HepG2 (cell line): ENCODE measurements at regions not wholly inside any gene's neighbourhood (a gene's known extent, or its start where the extent isn't known, plus 50 kb on each side); places are given as distances from the start of the nearest gene placed in this dataset.

Experiments
- CERS6 ChIP-seq: sonication (generic); formaldehyde crosslinking; IDR thresholded peaks from 2 replicates; pipeline ENCODE4 v1.5.0; 2020; ENCODE audit warnings: missing genetic modification reagents
- CSRNP1 ChIP-seq: sonication (generic); formaldehyde crosslinking; IDR thresholded peaks from 2 replicates; pipeline ENCODE4 v1.8.1; 2023; ENCODE audit warnings: mild to moderate bottlenecking, missing genetic modification reagents
- DPF2 ChIP-seq: sonication (generic); formaldehyde crosslinking; IDR thresholded peaks from 2 replicates; pipeline ENCODE4 v1.4.0; 2020; ENCODE audit warnings: mild to moderate bottlenecking, low read depth, missing genetic modification reagents, borderline replicate concordance
- ELF4 ChIP-seq: sonication (generic); formaldehyde crosslinking; IDR thresholded peaks from 2 replicates; pipeline ENCODE4 v1.5.0; 2020; ENCODE audit warnings: missing genetic modification reagents, mild to moderate bottlenecking, moderate library complexity, borderline replicate concordance
- FOXM1 ChIP-seq: sonication (generic); formaldehyde crosslinking; IDR thresholded peaks from 2 replicates; pipeline ENCODE4 v1.5.0; 2020; ENCODE audit warnings: missing genetic modification reagents
- FOXP4 ChIP-seq: sonication (generic); formaldehyde crosslinking; IDR thresholded peaks from 2 replicates; pipeline ENCODE4 v1.4.0; 2020; ENCODE audit warnings: missing genetic modification reagents
- GPN1 ChIP-seq: sonication (generic); formaldehyde crosslinking; IDR thresholded peaks from 2 replicates; pipeline ENCODE4 v1.5.1; 2020; ENCODE audit warnings: missing genetic modification reagents, borderline replicate concordance
- KLF6 ChIP-seq: IDR thresholded peaks from 2 replicates; pipeline ENCODE4 v1.8.0; 2016; ENCODE audit warnings: missing biosample characterization, missing genetic modification reagents
- MIER2 ChIP-seq: IDR thresholded peaks from 2 replicates; pipeline ENCODE4 v1.6.1; 2016; ENCODE audit warnings: missing biosample characterization, missing genetic modification reagents
- PLRG1 ChIP-seq: fragments of 450-650 bp; conservative IDR thresholded peaks from 2 replicates; pipeline ENCODE4 v1.6.1; 2016
- RBM39 ChIP-seq: fragments of 200-400 bp; formaldehyde crosslinking; IDR thresholded peaks from one replicate; pipeline ENCODE4 v1.6.1; 2018; ENCODE audit warnings: antibody characterized with exemption, mild to moderate bottlenecking, low read depth, low read length; ENCODE audit not compliant: poor library complexity, severe bottlenecking
- RFX5 ChIP-seq: IDR thresholded peaks from 2 replicates; pipeline ENCODE4 v1.6.1; 2011; ENCODE audit warnings: low read depth, low read length, improper control_type of control experiment
- RNF2 ChIP-seq: fragments of 450-650 bp; conservative IDR thresholded peaks from 2 replicates; pipeline ENCODE4 v1.6.1; 2016; ENCODE audit warnings: low read depth
- SCMH1 ChIP-seq: sonication (generic); formaldehyde crosslinking; IDR thresholded peaks from 2 replicates; pipeline ENCODE4 v1.9.0; 2021; ENCODE audit warnings: missing genetic modification reagents, mild to moderate bottlenecking, borderline replicate concordance
- SMAD1 ChIP-seq: sonication (generic); formaldehyde crosslinking; IDR thresholded peaks from 2 replicates; pipeline ENCODE4 v1.4.0; 2020; ENCODE audit warnings: missing genetic modification reagents, low read depth, mild to moderate bottlenecking, borderline replicate concordance
- SOX5 ChIP-seq: IDR thresholded peaks from 2 replicates; pipeline ENCODE4 v1.6.1; 2016; ENCODE audit warnings: borderline replicate concordance
- TFAP4 ChIP-seq: sonication (generic); IDR thresholded peaks from 2 replicates; pipeline ENCODE4 v1.6.1; 2016; ENCODE audit warnings: low read depth, borderline replicate concordance
- ZBTB10 ChIP-seq: sonication (generic); formaldehyde crosslinking; IDR thresholded peaks from 2 replicates; pipeline ENCODE4 v1.4.0; 2020; ENCODE audit warnings: missing genetic modification reagents, borderline replicate concordance
- ZNF260 ChIP-seq: sonication (generic); formaldehyde crosslinking; IDR thresholded peaks from 2 replicates; pipeline ENCODE4 v1.4.0; 2020; ENCODE audit warnings: missing genetic modification reagents, low read depth, mild to moderate bottlenecking, borderline replicate concordance
- ZNF672 ChIP-seq: sonication (generic); formaldehyde crosslinking; IDR thresholded peaks from 2 replicates; pipeline ENCODE4 v1.8.1; 2022; ENCODE audit warnings: missing genetic modification reagents
- ZNF768 ChIP-seq: sonication (generic); formaldehyde crosslinking; IDR thresholded peaks from 2 replicates; pipeline ENCODE4 v1.4.0; 2020; ENCODE audit warnings: missing genetic modification reagents
- ZNF773 ChIP-seq: sonication (generic); formaldehyde crosslinking; IDR thresholded peaks from 2 replicates; pipeline ENCODE4 v1.4.0; 2020; ENCODE audit warnings: missing genetic modification reagents, borderline replicate concordance

GRCh38 chr9:94165592-94166235 lies 81.5 kb downstream of the PTPDC1 start (continued):
- TF ChIP-seq FOXP4 (CRISPR knock-in tag) (peak; percentile 64), SOX5 (no peak), GPN1 (CRISPR knock-in tag) (no peak), ELF4 (CRISPR knock-in tag) (no peak), ZNF260 (CRISPR knock-in tag) (no peak), SCMH1 (no peak), SMAD1 (no peak), DPF2 (CRISPR knock-in tag) (no peak), ZNF768 (CRISPR knock-in tag) (peak; percentile 0; the same call in 1 of the 2 replicates), ZNF773 (0 out of 2 replicates have a peak, but pooled peaks have one; percentile 74), RBM39 (no peak), PLRG1 (no peak), CERS6 (CRISPR knock-in tag) (0 out of 2 replicates have a peak, but pooled peaks have one; percentile 75), KLF6 (peak; percentile 63; the same call in 1 of the 2 replicates), ZBTB10 (no peak), TFAP4 (no peak; the same call in 1 of the 2 replicates), FOXM1 (CRISPR knock-in tag) (no peak), MIER2 (peak; percentile 84), RNF2 (0 out of 2 replicates have a peak, but pooled peaks have one; percentile 49), CSRNP1 (peak; percentile 69), ZNF672 (no peak), RFX5 (no peak)
